ENCODE measurements at regions not wholly inside any gene's neighbourhood (a gene's known extent, or its start where the extent isn't known, plus 50 kb on each side); places are given as distances from the start of the nearest gene placed in this dataset.

- DNase-seq (ENCODE audit: low read depth) = no peak
- TF ChIP-seq, protein P1, sequence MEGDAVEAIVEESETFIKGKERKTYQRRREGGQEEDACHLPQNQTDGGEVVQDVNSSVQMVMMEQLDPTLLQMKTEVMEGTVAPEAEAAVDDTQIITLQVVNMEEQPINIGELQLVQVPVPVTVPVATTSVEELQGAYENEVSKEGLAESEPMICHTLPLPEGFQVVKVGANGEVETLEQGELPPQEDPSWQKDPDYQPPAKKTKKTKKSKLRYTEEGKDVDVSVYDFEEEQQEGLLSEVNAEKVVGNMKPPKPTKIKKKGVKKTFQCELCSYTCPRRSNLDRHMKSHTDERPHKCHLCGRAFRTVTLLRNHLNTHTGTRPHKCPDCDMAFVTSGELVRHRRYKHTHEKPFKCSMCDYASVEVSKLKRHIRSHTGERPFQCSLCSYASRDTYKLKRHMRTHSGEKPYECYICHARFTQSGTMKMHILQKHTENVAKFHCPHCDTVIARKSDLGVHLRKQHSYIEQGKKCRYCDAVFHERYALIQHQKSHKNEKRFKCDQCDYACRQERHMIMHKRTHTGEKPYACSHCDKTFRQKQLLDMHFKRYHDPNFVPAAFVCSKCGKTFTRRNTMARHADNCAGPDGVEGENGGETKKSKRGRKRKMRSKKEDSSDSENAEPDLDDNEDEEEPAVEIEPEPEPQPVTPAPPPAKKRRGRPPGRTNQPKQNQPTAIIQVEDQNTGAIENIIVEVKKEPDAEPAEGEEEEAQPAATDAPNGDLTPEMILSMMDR (IDR thresholded peaks at IDR 0.05; ENCODE audit: control insufficient read depth, insufficient read depth, low read depth, low read length, missing control alignments) = no peak
- H3K4me3 ChIP-seq (ENCODE audit: control insufficient read depth, low read depth, low read length) = no peak overlapping the region
These were observed 54.4 kb downstream of the NIBAN1 start for GRCh38 chr1:184919892-184920291.

DNA sequence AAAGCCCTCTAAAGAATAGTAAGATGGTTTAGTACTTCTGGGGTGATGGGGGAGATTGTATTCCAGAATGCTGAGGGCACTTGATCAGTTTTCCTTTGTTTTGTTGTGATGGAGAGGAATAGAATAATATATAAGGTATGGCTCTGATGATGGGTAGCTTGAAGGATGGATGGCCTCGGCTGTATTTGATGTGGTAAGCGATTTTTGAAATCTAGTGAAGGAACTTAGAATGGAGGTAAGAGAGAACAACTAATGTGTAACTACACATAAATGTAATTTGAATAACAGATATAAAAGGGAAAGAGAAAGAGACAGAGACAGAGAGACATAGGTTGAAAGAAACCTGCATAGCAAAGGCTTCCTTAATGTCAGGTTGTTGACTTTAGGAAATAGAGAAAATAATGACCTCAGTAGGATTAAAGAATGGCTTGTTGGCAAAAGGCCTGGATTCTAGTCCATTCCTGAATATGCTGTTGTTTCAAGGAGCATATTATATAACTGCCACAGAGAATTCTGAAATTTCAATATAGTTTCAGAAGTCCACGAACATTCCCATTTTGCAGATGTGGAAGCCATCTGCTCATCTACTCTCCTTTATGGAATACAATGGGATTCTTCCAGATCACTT is 58.7 kb downstream of the NIBAN1 start:
- H3K4me3 ChIP-seq (ENCODE audit: control insufficient read depth, low read depth, low read length) = no peak overlapping the region
- TF ChIP-seq, protein P1 (IDR thresholded peaks at IDR 0.05; ENCODE audit: control insufficient read depth, insufficient read depth, low read depth, low read length, missing control alignments) = no peak
- DNase-seq (ENCODE audit: low read depth) = no peak

GRCh38 chr1:184914149-184914548 is 60.2 kb downstream of the NIBAN1 start:
- no peak overlapping the region for H3K4me3 ChIP-seq (ENCODE audit: control insufficient read depth, low read depth, low read length)
- TF ChIP-seq, protein P1 (IDR thresholded peaks at IDR 0.05; ENCODE audit: control insufficient read depth, insufficient read depth, low read depth, low read length, missing control alignments) = no peak
- DNase-seq (ENCODE audit: low read depth) = no peak

DNA sequence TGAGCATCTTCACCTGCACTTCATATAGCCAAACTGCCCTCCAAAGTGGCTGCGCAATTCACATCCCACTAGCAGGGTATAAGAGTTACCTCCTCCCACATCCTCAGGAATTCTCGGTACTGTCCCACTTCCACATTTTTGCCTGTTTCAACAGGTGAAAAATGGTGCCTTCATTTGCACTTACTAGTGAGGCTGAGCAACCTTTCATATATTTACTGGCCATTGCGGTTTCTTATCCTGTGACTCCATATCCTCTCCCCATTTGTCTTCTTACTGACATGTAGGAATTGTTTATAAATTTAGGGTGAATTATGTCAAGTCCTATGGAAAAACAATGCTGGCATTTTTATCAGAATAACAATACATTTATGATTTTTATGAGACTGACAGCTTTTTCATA is 61.9 kb downstream of the NIBAN1 start:
- TF ChIP-seq, protein P1 (IDR thresholded peaks at IDR 0.05; ENCODE audit: control insufficient read depth, insufficient read depth, low read depth, low read length, missing control alignments) = no peak
- no peak for DNase-seq (ENCODE audit: low read depth)
- no peak overlapping the region for H3K4me3 ChIP-seq (ENCODE audit: control insufficient read depth, low read depth, low read length)

DNA sequence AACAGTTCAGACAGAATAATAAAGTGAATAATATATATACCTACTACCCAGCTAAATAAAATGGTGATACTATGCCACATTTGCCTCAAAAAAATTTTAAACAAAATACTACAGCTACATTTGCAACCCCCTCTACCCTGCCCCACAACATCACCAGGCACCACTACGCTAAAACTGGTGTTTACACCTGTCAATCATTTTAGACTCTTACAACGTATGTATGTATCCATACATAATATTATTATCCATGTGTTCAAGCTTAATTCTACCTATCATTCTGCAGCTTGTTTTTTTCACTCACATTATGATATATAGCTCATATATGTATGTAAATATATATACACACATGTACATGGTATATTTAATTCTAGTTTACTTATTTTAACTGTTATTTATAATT is 62.5 kb downstream of the NIBAN1 start:
- no peak overlapping the region for H3K4me3 ChIP-seq (ENCODE audit: control insufficient read depth, low read depth, low read length)
- TF ChIP-seq, protein P1 (IDR thresholded peaks at IDR 0.05; ENCODE audit: control insufficient read depth, insufficient read depth, low read depth, low read length, missing control alignments) = no peak
- DNase-seq (ENCODE audit: low read depth) = no peak

- H3K4me3 ChIP-seq (ENCODE audit: control insufficient read depth, low read depth, low read length) = no peak overlapping the region
- DNase-seq (ENCODE audit: low read depth) = no peak
- TF ChIP-seq, protein P1 (IDR thresholded peaks at IDR 0.05; ENCODE audit: control insufficient read depth, insufficient read depth, low read depth, low read length, missing control alignments) = no peak
These were observed 63.1 kb downstream of the NIBAN1 start for GRCh38 chr1:184911103-184911745.

All from AG09309 (cell line).